K562 (cell line): ENCODE measurements at regions not wholly inside any gene's neighbourhood (a gene's known extent, or its start where the extent isn't known, plus 50 kb on each side); places are given as distances from the start of the nearest gene placed in this dataset.

Source experiments
- JUN ChIP-seq, 2 experiments: sonication (generic) in 1 of 2; formaldehyde crosslinking in 1 of 2; IDR thresholded peaks; 2 replicates each; pipeline versions ENCODE4 v1.6.1 to v1.8.0; 2012 to 2022; ENCODE audit warnings: borderline replicate concordance in 2 of 2, mild to moderate bottlenecking in 2 of 2, improper control_type of control experiment in 1 of 2, low read depth in 1 of 2, low read length in 1 of 2, missing genetic modification reagents in 1 of 2
- PCBP1 ChIP-seq: fragments of 200-400 bp; formaldehyde crosslinking; IDR thresholded peaks from 2 replicates; pipeline ENCODE4 v1.6.1; 2018; ENCODE audit warnings: mild to moderate bottlenecking, low read depth, low read length; ENCODE audit not compliant: poor library complexity, severe bottlenecking
- POLR2AphosphoS5 ChIP-seq: IDR thresholded peaks from 2 replicates; pipeline ENCODE4 v1.6.1; 2011; ENCODE audit warnings: mild to moderate bottlenecking, low read depth, low read length, moderate library complexity; ENCODE audit not compliant: control insufficient read depth, insufficient read depth
- SMARCE1 ChIP-seq: fragments of 450-650 bp; IDR thresholded peaks from 2 replicates; pipeline ENCODE4 v1.7.1; 2016; ENCODE audit warnings: mild to moderate bottlenecking
- TFAP4 ChIP-seq: sonication (generic); formaldehyde crosslinking; IDR thresholded peaks from 2 replicates; pipeline ENCODE4 v1.8.0; 2022; ENCODE audit warnings: missing genetic modification reagents, mild to moderate bottlenecking, moderate library complexity, borderline replicate concordance
- U2AF2 ChIP-seq: fragments of 200-400 bp; formaldehyde crosslinking; optimal IDR thresholded peaks from 2 replicates; pipeline ENCODE3; 2017; ENCODE audit warnings: low read depth, mild to moderate bottlenecking, low read length

- TF ChIP-seq SMARCE1 (no peak), POLR2AphosphoS5 (no peak), JUN (IDR thresholded peaks at IDR 0.05; ENCODE audit: borderline replicate concordance, low read depth, low read length) (no peak), JUN (CRISPR knock-in tag; IDR thresholded peaks at IDR 0.05; ENCODE audit: borderline replicate concordance) (no peak), U2AF2 (no peak), PCBP1 (no peak), TFAP4 (no peak)
Measured at GRCh38 chr15:25536801-25537611, 98.2 kb upstream of the UBE3A start.
